ENCODE measurements at regions not wholly inside any gene's neighbourhood (a gene's known extent, or its start where the extent isn't known, plus 50 kb on each side); places are given as distances from the start of the nearest gene placed in this dataset.

DNA sequence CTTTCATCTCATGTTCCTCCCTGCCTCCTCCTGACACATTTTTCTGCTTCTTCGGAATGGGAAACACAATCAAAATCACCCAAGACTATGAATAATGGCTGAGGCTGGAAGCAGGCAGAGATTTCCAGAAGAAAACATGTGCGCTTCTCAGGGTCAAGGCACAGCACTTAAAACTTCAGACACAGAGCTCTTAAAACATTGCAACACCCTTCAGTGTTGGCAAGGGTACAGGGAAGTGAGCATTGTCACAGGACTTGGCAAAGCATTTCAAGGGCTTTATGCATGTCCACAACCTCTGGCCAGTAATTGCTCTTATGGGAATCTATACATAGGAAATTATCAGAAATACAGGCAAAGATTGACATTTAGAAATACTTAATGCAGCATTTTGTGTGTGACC is 477.6 kb upstream of the KLHL29 start:
- ChIA-PET CTCF (no interaction called here), POLR2A (no interaction called here)
- no peaks in the 10 kb centered on the region for H3K27me3 ChIP-seq (replicated peaks; ENCODE audit: control insufficient read depth, insufficient read depth, low read length)
- Mint-ChIP-seq H3K9me3 (ENCODE audit: unreplicated experiment) (no peaks in the 10 kb centered on the region), H3K4me3 (ENCODE audit: unreplicated experiment) (no peak overlapping the region), H3K27ac (ENCODE audit: unreplicated experiment) (no peak overlapping the region), H3K36me3 (ENCODE audit: insufficient read depth, unreplicated experiment) (no peaks in the 10 kb centered on the region), H3K27me3 (ENCODE audit: insufficient read depth, unreplicated experiment) (peaks cover 2% of the 10 kb centered on the region), H3K4me1 (ENCODE audit: low read depth, unreplicated experiment) (no peaks in the 10 kb centered on the region)
- H3K9me3 ChIP-seq = no peaks in the 10 kb centered on the region
- no TSS peak for BruUV-seq (replicated peaks)
- no peaks in the 10 kb centered on the region for H3K36me3 ChIP-seq (ENCODE audit: control insufficient read depth, insufficient read depth, low read length)
- DNase-seq = no peak
- no peaks in the 10 kb centered on the region for H3K4me1 ChIP-seq
- intact Hi-C loops (cut with micrococcal nuclease; ENCODE audit: unreplicated experiment) = no loop called here
- TF ChIP-seq, protein P1, sequence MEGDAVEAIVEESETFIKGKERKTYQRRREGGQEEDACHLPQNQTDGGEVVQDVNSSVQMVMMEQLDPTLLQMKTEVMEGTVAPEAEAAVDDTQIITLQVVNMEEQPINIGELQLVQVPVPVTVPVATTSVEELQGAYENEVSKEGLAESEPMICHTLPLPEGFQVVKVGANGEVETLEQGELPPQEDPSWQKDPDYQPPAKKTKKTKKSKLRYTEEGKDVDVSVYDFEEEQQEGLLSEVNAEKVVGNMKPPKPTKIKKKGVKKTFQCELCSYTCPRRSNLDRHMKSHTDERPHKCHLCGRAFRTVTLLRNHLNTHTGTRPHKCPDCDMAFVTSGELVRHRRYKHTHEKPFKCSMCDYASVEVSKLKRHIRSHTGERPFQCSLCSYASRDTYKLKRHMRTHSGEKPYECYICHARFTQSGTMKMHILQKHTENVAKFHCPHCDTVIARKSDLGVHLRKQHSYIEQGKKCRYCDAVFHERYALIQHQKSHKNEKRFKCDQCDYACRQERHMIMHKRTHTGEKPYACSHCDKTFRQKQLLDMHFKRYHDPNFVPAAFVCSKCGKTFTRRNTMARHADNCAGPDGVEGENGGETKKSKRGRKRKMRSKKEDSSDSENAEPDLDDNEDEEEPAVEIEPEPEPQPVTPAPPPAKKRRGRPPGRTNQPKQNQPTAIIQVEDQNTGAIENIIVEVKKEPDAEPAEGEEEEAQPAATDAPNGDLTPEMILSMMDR (IDR thresholded peaks at IDR 0.05; ENCODE audit: insufficient read depth in 1 of 2, low read depth in 1 of 2, low read length in 1 of 2, severe bottlenecking in 1 of 2, unreplicated experiment in 1 of 2) = no peak
- no peak overlapping the region for H3K4me3 ChIP-seq (ENCODE audit: low read depth, low read length)

DNA sequence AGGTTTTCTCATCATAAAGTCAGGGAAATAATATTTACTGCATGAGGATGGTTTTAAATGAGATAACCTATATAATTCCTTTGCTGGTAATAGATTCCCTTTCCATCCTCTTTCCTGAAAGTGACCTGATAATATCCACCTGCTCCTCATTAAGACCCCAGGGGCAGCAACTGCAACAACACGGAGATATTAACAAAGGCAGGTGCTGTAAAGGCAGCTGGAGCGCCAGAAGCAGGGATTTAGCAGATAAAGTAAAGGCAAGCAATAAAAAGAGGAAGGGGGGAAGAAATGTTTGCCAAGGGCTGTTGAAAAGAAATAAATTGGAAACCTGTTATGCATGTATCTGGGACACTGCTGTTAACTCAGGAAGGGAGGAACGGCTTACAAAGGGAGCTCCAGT is 472.6 kb upstream of the KLHL29 start:
- TF ChIP-seq, protein P1 (IDR thresholded peaks at IDR 0.05; ENCODE audit: insufficient read depth in 1 of 2, low read depth in 1 of 2, low read length in 1 of 2, severe bottlenecking in 1 of 2, unreplicated experiment in 1 of 2) = no peak
- no peak for DNase-seq
- no peak overlapping the region for H3K4me3 Mint-ChIP-seq (ENCODE audit: unreplicated experiment)
- CTCF ChIA-PET = no interaction called here
- H3K36me3 Mint-ChIP-seq (ENCODE audit: insufficient read depth, unreplicated experiment) = no peaks in the 10 kb centered on the region
- BruUV-seq (replicated peaks) = no TSS peak
- no peak overlapping the region for H3K27ac Mint-ChIP-seq (ENCODE audit: unreplicated experiment)
- H3K27me3 ChIP-seq (replicated peaks; ENCODE audit: control insufficient read depth, insufficient read depth, low read length) = no peaks in the 10 kb centered on the region
- intact Hi-C loops (cut with micrococcal nuclease; ENCODE audit: unreplicated experiment) = no loop called here
- no peaks in the 10 kb centered on the region for H3K4me1 Mint-ChIP-seq (ENCODE audit: low read depth, unreplicated experiment)
- H3K4me3 ChIP-seq (ENCODE audit: low read depth, low read length) = no peak overlapping the region
- POLR2A ChIA-PET = no interaction called here
- H3K4me1 ChIP-seq = no peaks in the 10 kb centered on the region
- H3K9me3 Mint-ChIP-seq (ENCODE audit: unreplicated experiment) = no peaks in the 10 kb centered on the region
- H3K9me3 ChIP-seq = no peaks in the 10 kb centered on the region
- H3K27me3 Mint-ChIP-seq (ENCODE audit: insufficient read depth, unreplicated experiment) = peaks cover 2% of the 10 kb centered on the region
- H3K36me3 ChIP-seq (ENCODE audit: control insufficient read depth, insufficient read depth, low read length) = no peaks in the 10 kb centered on the region

- Histone ChIP-seq H3K9me3 (no peaks in the 10 kb centered on the region), H3K4me3 (ENCODE audit: low read depth, low read length) (no peak overlapping the region), H3K36me3 (ENCODE audit: control insufficient read depth, insufficient read depth, low read length) (no peaks in the 10 kb centered on the region), H3K27me3 (replicated peaks; ENCODE audit: control insufficient read depth, insufficient read depth, low read length) (no peaks in the 10 kb centered on the region; the same call in 1 of the 2 replicates), H3K4me1 (no peaks in the 10 kb centered on the region)
- Mint-ChIP-seq H3K4me3 (ENCODE audit: unreplicated experiment) (no peak overlapping the region), H3K27ac (ENCODE audit: unreplicated experiment) (no peak overlapping the region), H3K4me1 (ENCODE audit: low read depth, unreplicated experiment) (no peaks in the 10 kb centered on the region), H3K9me3 (ENCODE audit: unreplicated experiment) (no peaks in the 10 kb centered on the region), H3K27me3 (ENCODE audit: insufficient read depth, unreplicated experiment) (peaks cover 10% of the 10 kb centered on the region), H3K36me3 (ENCODE audit: insufficient read depth, unreplicated experiment) (no peaks in the 10 kb centered on the region)
- DNase-seq = no peak
- TF ChIP-seq, protein P1 (IDR thresholded peaks at IDR 0.05; ENCODE audit: insufficient read depth in 1 of 2, low read depth in 1 of 2, low read length in 1 of 2, severe bottlenecking in 1 of 2, unreplicated experiment in 1 of 2) = no peak
- BruUV-seq (replicated peaks) = no TSS peak
- ChIA-PET POLR2A (no interaction called here), CTCF (no interaction called here)
- intact Hi-C loops (cut with micrococcal nuclease; ENCODE audit: unreplicated experiment) = no loop called here
Measured at GRCh38 chr2:22929998-22930397, 455.0 kb upstream of the KLHL29 start.

All from Caco-2 (cell line).